Skin epidermis (tissue), 12 donors: ENCODE measurements at regions not wholly inside any gene's neighbourhood (a gene's known extent, or its start where the extent isn't known, plus 50 kb on each side); places are given as distances from the start of the nearest gene placed in this dataset.
A peak's percentile ranks its signal among the peaks of the same experiment; 100 is the strongest.

Experiments used
- H3K27ac ChIP-seq, 21 experiments: fragments of 200-600 bp; sonication (generic) in 11 of 21; one replicate each; pipeline ENCODE4 v1.5.0; 2020; ENCODE audit warnings: mild to moderate bottlenecking in 3 of 21, inconsistent platforms in 2 of 21, moderate library complexity in 2 of 21
- H3K4me3 ChIP-seq, 7 experiments: fragments of 200-600 bp; sonication (generic) in 2 of 7; one replicate each; pipeline ENCODE4 v1.5.0; 2020; ENCODE audit warnings: inconsistent platforms in 2 of 7, mild to moderate bottlenecking in 2 of 7, moderate library complexity in 1 of 7

DNA sequence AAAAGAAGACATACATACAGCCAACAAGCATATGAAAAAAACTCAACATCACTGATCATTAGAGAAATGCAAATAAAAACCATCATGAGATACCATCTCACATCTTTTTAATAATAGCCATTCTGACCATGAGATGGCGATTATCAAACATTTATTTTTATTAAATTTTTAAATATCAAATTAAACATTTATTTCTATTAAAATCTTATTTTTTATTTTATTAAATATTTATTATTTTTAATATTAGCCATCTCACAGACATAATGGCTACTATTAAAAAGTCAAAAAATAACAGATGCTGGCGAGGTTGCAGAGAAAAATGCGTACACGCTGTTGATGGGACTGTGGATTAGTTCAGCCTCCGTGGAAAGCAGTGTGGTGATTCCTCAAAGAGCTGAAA lies 264.8 kb upstream of the TENM4 start:
- Histone ChIP-seq H3K4me3 (no peak overlapping the region), H3K27ac (no peak overlapping the region)

DNA sequence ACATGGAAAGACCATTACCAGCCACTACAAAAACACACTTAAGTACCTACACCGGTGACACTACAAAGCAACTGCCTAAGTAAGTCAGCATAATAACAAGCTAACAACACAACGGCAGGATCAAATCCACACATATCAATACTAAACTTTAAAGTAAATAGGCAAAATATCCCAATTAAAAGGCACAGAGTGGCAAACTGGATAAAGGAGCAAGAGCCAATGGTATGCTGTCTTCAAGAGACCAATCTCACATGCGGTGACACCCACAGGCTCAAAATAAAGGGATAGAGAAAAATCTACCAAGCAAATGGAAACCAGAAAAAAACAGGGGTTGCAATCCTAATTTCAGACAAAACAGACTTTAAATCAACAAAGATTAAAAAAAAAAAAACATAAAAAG lies 261.5 kb upstream of the TENM4 start:
- no peak overlapping the region for H3K27ac ChIP-seq
- no peak overlapping the region for H3K4me3 ChIP-seq

DNA sequence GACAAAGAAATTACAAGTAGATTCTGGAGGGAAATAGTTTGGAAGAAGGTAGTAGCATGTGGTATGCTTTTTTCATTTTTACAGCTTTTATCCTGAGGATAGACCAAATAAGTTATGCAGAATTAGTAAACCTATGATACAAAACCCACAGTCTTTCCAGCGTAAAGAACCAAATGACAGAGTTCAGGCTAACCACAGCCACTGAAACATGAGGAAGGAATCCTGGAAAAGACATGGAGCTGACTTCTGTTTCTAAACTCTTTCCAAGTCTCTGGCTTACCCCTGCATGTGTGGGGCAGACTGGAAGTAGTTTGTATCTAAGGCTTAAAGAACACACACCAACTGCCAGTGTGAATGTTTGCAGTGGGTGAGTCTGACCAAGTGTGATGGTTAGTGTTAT lies 258.4 kb upstream of the TENM4 start:
- Histone ChIP-seq H3K27ac (no peak overlapping the region), H3K4me3 (no peak overlapping the region)

DNA sequence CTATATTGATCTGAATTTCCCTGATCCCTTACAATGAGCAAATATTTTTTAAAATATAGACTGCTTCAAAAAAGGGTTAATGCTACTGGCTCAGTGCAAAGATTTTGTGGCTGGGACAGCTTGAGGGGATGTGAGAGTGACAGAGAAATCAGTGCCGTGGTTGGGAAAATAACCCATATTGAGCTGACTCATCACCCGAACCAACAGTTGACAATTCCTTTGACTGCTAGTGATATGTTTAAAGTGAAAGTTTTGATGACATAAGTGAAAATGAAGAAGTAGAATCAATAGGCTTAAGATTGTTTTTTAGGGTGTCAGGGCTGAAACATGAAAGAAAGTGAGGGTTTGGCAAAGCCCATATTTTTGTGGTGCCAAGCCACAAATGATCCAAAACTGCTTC lies 257.1 kb upstream of the TENM4 start:
- no peak overlapping the region for H3K27ac ChIP-seq
- no peak overlapping the region for H3K4me3 ChIP-seq

DNA sequence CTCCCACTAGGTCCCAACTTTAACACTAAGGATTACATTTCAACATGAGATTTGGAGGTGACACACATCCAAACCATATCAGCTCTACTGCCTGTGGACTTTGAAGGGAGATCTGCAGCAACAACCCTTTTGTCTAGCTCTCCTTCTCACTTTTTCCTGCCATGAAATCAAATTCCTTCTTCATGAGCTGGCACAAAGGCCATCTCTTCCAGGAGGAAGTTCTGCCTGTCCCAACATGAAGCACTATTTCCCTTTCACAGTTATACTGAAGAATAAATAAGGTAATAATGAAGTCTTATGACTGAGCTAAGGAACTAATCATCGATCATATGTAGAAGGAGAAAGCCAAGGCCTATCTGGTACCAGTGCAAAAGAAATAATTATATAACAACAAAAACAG lies 253.5 kb upstream of the TENM4 start:
- H3K4me3 ChIP-seq: no peak overlapping the region

DNA sequence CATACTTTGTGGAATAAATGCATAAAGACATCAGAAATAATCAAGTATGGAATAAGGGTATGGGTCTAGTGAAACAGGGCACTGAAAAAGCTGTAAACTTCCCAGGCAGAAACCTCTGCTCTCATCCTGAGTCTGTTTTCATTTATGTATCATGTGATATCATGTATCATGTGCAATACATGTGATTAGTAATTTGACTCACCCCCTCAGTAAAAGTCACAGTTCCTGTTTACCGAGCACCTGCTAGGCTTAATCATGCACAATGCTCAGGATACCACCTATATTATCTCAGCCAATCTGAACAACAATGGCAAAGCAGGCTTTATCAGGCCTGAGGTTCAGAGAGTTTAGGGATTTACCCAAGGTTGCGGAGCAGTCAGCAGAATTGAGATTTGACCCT lies 250.6 kb upstream of the TENM4 start:
- H3K4me3 ChIP-seq: no peak overlapping the region
- no peak overlapping the region for H3K27ac ChIP-seq

More for the DNA sequence above, 253.5 kb upstream of the TENM4 start:
- no peak overlapping the region for H3K27ac ChIP-seq

DNA sequence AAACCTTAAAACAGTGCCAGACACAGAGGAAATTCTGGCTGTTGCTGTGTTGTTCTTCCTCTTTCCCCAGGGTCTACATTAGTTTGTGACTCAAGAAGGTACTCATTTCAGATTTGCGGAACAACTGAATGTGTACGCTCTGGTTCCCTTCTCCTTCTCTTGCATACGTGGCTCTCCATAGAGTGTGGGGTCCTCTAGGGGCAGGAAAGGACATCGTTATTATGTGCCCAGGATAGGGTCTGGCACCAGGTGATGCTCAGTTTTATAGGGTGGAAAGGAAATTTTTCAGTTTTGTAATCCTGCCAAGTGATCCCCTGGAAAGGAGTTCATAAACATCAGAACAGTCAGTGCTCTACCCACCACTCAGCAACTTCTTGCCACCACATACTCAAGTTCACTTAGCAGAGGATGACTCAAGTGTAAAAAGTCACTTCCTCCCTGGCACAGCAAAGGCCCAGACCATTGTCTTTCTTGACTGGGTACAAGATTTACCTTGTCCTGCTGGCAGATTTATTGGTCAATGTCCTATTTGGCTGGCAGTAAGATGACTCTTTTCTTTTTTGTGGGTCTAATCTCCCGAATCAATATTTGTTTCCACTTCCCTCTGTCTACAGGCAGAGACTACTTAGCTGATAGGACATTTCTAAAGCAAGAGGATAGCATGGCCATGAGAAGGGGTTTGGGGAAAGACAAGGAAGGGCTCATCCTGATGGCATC lies 246.0 kb upstream of the TENM4 start:
- Histone ChIP-seq H3K27ac (no peak overlapping the region), H3K4me3 (no peak overlapping the region)

DNA sequence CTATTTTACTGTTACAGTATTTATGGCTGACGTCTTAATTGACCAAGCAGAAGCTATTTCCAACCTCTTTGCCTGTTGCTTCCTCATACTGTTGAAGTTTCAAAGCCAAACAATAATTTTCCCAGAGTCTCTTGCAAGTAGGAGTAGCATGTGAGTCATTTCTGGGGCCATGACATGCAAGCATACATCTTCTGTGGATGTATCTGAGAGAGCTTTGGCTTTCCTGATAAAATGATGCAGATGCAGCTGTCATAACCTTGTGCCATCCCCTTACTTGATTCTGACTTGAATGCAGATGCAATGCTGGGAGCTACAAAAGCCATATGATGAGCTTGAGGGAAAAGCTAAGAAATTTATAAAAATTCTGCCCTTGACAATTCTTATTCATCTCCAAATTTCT lies 243.1 kb upstream of the TENM4 start:
- Histone ChIP-seq H3K27ac (no peak overlapping the region), H3K4me3 (no peak overlapping the region)

DNA sequence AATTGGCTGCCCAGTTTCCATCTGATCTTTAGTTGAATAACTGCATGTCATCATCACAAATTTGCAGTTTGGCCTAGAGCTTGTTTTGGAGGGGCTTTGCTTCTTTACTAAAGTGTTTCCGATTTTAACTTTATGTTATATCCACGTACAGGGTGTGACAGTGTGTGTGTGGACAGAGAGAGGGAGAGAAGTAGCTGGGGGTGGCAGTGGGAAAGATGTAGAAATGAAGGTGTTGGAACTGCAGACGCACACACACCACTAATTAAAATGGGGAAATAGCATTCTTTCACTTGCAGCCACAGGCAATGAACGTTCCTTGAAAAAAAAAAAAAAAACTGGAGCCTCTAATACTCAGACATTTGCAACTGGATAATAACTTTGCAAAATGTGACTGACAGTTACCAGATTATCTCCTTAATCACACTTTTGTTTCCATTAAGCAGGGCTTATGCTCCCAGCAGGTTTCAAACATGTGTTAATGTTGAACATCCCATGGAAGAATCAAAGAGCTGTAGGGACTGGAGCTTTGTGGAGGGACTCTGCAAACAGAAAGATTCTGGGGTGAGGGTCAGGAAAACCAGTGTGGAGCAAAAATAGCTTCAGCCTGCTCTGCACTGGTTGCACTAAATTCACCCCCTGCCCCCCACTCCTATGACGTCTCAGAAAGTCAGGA lies 238.1 kb upstream of the TENM4 start:
- H3K27ac ChIP-seq: no peak overlapping the region
- H3K4me3 ChIP-seq: no peak overlapping the region

DNA sequence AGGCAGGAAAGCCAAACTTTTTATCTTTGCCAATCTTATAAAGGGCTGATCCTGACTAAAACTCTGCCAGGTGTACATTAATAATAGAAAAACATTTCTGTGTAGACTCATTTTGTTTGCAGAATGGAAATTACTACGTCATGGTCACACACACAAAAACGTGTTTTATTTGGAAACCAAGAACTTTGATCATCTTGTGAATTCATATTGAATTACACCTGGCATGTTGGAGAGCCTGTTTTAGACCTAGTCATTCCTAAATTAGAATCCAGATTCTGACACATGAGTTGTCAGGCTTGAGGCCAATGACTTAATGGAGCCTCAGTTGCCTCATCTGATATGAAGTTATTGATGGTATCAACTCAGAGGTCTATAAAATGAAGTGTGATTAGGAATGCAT lies 235.6 kb upstream of the TENM4 start:
- no peak overlapping the region for H3K27ac ChIP-seq

DNA sequence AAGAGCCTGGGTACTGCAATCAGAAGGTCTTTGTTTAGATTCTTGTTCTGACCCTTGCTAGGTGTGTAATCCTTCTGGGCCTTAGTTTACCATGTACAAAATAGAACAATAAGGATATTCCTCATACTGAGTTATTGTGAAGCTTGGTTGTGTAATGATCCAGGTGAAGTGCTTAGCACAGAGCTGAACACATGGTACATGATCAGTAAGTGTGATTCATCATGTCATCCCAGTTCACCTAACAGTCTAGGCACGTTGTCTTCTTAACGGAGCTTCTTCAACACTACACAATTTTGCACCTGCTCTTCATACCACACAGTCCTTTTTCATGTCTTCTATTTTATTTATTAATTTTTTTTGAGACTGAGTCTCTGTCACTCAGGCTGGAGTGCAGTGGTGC lies 234.3 kb upstream of the TENM4 start:
- Histone ChIP-seq H3K4me3 (no peak overlapping the region), H3K27ac (no peak overlapping the region)

More for the DNA sequence above, 235.6 kb upstream of the TENM4 start:
- H3K4me3 ChIP-seq: no peak overlapping the region

DNA sequence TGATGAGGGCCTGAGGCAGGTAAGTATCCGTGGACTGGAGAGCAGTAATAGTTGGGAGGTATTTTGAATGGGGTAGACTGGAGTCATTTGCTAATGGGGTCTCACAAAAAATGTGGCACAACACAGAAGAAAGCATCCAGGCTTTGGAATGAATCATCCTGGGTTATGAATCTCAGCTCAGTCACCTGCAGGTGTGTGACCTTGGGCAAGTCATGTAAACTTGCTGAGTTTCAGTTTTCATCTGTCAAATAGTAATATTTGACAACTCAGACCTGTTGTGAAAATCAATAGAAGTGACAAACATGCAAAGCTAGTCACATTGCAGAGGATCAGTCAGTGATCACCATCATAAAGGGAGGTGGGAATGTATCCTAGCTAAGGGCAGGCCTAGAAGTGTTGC lies 232.0 kb upstream of the TENM4 start:
- H3K4me3 ChIP-seq: no peak overlapping the region
- no peak overlapping the region for H3K27ac ChIP-seq

DNA sequence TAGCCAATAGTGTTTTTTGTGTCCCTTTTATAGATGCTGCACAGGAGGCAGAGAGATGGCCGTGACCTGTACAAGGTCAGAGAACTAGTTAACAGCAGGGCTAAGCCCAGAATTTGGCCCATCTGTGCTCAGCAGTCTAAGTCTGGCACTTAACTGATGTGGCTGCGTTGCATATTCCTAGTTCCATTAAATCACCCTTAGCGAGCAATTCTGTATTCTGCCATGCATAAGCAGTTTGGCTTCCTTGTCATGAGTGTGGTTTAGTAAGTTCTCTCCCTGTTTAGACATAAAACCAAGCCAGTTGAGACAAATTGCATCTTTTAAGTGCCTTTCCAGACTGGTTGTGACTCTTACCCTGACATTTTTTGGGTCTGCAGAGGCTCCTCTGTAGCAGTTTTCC lies 230.6 kb upstream of the TENM4 start:
- no peak overlapping the region for H3K27ac ChIP-seq
- no peak overlapping the region for H3K4me3 ChIP-seq

DNA sequence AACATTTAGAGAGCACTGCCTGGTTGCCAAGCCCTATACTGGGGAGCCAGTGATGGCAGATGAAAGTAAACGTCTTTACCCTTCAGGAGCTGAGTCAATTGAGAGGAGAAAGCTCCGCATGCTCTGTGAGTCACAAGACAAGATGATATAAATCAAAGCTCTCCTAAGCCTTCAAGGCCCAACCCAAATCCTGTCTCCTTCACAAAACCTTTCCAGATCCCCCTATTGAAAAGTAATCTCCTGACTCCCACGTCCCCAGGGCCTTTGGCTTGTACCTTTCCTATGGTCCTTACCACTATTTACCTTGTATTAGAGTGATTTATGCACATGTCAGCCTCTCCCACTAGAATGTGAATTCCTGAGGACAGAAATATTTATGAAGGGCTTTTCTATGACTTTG lies 230.1 kb upstream of the TENM4 start:
- Histone ChIP-seq H3K27ac (no peak overlapping the region), H3K4me3 (no peak overlapping the region)

DNA sequence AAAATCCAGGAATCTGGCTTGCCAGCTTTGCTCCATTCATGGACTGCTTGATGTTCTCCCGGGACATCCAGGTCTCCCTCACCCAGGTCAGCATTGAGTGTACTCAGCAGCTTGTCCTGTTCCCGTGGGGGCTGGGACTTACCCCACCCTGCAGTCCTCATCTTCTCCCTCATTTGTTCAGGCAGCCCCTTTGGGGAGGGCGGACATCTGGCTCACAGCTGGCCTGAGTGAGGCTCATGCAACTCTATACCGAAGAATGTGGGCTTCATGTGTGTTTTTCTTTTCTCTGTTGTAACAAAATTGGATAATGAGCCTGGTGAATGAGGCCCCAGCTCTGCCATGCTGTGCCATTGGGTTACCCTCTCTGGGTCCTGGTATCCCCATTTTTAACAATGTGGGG lies 227.7 kb upstream of the TENM4 start:
- Histone ChIP-seq H3K27ac (no peak overlapping the region), H3K4me3 (no peak overlapping the region)

DNA sequence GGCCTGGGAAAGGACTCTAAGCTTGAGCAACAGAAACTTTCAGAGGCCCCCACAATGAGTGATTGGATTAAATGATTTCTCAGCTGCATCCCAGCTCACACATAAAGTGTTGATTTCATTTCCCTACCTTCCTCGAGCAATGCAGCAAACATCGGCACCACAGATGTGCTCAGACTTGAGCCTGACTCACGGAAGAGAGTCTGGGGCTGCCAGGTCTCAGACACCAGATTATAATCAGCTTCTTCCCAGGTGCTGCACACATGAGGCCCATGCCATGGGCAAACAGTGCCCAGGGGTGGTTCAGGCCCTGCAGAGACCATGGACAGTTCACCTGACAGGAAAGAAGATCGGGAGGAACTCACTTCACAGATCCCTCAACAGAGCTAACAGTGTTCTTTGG lies 226.6 kb upstream of the TENM4 start:
- Histone ChIP-seq H3K27ac (peak overlapping the region in 8 of 21 experiments; percentile 6 to 50 (median 34)), H3K4me3 (no peak overlapping the region)

DNA sequence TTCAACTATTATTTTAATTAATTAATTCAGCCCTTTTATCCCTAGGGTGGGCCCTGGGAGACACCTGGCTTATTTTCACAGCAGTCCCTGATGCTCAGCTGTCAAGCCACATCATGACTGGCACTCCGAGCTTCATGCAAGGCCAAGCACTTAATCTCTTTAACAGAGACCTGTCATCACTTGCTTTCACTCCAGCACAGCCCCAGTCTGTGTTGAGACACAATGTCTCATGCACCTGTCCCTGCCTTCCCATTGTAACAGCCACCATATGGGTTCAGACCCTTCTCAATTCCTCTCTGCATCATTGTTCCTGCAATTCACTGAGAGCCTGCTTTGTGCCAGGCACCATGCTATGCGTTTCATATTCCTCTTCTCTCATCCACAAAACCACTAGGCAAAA lies 222.2 kb upstream of the TENM4 start:
- Histone ChIP-seq H3K4me3 (no peak overlapping the region), H3K27ac (no peak overlapping the region)

DNA sequence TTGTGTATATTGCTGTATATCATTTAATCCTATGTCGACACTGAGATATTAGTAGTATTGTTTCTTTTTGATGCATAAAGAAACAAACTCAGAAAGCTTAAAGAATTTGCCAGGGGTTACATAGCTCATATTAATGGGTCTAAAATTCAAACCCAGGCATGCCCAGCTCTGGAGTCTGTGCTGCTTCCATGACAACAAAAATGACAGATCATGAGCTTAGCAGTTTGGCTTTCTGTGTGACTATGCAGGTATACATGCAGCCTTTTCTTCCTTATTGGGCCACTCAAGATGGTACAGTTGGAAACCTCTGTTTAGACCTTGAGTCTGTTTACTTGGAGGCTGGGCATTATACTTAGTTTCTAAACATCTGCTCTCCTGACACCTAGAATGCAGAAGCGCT lies 220.5 kb upstream of the TENM4 start:
- Histone ChIP-seq H3K27ac (no peak overlapping the region), H3K4me3 (no peak overlapping the region)

DNA sequence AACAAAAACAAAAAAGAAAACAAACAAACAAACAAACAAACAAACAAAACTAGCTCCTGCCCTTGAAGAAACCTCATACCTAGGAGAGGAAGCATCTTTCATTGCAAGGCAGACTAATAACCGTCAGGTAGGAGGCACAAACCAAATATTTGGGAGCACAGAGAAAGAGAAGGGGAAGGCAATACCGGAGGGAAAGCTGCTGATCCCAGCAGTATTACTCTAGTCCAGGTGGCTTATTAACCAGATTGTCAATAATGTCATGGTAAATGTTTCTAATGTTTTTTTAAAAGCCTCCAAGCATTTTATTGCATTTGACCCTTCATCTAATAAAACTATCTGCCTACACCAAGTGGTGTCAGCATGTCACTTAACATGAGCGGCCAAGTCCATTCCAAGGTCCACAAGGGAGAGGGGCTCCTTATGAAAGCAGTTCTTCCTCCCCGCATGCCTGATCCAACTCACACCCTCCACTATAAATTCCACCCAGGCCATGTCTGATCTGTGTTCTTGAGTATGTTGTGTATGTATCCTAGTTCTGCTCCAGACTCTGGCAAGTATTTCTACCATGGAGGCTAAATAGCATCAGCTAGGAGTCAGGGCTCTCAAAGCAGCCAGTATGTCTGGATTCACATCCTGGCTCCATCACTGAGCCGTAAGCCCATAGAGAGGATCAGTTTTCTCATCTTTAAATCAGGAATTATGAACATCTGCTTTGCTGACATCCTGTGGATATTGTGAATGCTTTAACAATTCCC lies 208.1 kb upstream of the TENM4 start:
- H3K27ac ChIP-seq: no peak overlapping the region
- no peak overlapping the region for H3K4me3 ChIP-seq

DNA sequence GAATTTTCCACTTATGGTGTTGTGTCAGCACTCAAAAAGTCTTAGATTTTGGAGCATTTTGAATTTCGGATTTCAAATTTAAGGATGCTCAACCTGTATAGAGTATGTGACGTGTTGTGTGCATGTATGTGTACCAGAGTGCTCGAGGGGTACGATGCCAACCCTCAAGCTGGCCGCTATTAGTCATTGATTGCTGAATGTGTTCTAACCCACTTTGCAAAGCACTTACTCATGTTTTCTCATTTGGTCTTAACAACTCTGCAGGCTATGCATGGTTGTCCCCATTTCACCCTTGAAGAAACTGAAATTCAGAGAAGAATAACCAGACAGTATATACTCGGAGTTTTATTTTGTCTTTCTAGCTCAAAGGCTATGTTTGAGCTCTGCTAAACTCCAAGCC lies 196.4 kb upstream of the TENM4 start:
- H3K27ac ChIP-seq: no peak overlapping the region
- H3K4me3 ChIP-seq: no peak overlapping the region

DNA sequence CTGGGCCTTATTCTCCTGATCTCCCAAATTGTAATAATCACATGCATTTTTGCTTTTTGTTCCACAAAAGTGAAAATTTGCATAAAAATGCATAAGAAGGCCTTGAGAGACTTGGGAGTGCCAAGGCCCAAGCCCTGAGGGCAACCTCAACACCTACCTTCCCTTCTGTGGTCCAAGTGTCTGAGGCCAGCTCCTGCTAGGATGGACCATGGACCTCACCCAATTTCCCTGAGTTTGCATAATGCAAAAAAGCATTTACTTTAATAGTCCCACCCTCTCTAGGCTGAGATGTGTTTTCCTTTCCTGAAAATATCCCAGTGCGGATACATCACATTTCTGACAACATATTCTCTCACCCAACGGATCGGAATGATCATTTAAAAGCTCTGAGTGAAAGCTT lies 194.1 kb upstream of the TENM4 start:
- Histone ChIP-seq H3K27ac (no peak overlapping the region), H3K4me3 (no peak overlapping the region)
